ENCODE measurements at regions not wholly inside any gene's neighbourhood (a gene's known extent, or its start where the extent isn't known, plus 50 kb on each side); places are given as distances from the start of the nearest gene placed in this dataset.

GRCh38 chr11:19344661-19345518 lies 104.1 kb upstream of the E2F8 start:
- H3K4me1 Mint-ChIP-seq (ENCODE audit: low read depth), result peaks cover 5% of the 10 kb centered on the region
- no peak overlapping the region for H3K4me3 Mint-ChIP-seq
- no peaks in the 10 kb centered on the region for H3K36me3 Mint-ChIP-seq (ENCODE audit: low read depth)
- H3K9me3 Mint-ChIP-seq, result no peaks in the 10 kb centered on the region
- no peak for DNase-seq
- no peak overlapping the region for H3K27ac Mint-ChIP-seq
- H3K27me3 Mint-ChIP-seq, result peaks cover 92% of the 10 kb centered on the region

GRCh38 chr11:19342036-19342435 lies 101.3 kb upstream of the E2F8 start:
- no peak for DNase-seq
- Mint-ChIP-seq H3K27me3 (peaks cover 90% of the 10 kb centered on the region), H3K4me3 (no peak overlapping the region), H3K36me3 (ENCODE audit: low read depth) (no peaks in the 10 kb centered on the region), H3K4me1 (ENCODE audit: low read depth) (peaks cover 5% of the 10 kb centered on the region), H3K9me3 (no peaks in the 10 kb centered on the region), H3K27ac (no peak overlapping the region)

- Mint-ChIP-seq H3K27me3 (peaks cover 76% of the 10 kb centered on the region), H3K36me3 (ENCODE audit: low read depth) (no peaks in the 10 kb centered on the region)
These were observed 97.6 kb upstream of the E2F8 start for GRCh38 chr11:19338375-19338774.

GRCh38 chr11:19337779-19338178 lies 97.0 kb upstream of the E2F8 start:
- no peaks in the 10 kb centered on the region for H3K9me3 Mint-ChIP-seq
- no peaks in the 10 kb centered on the region for H3K4me1 Mint-ChIP-seq (ENCODE audit: low read depth)
- H3K36me3 Mint-ChIP-seq (ENCODE audit: low read depth), result no peaks in the 10 kb centered on the region
- no peak overlapping the region for H3K4me3 Mint-ChIP-seq
- peaks cover 72% of the 10 kb centered on the region for H3K27me3 Mint-ChIP-seq
- H3K27ac Mint-ChIP-seq, result no peak overlapping the region
- no peak for DNase-seq

More at GRCh38 chr11:19338375-19338774, 97.6 kb upstream of the E2F8 start:
- Mint-ChIP-seq H3K9me3 (no peaks in the 10 kb centered on the region), H3K4me3 (no peak overlapping the region), H3K4me1 (ENCODE audit: low read depth) (no peaks in the 10 kb centered on the region), H3K27ac (no peak overlapping the region)
- DNase-seq, result no peak

GRCh38 chr11:19336331-19336730 lies 95.6 kb upstream of the E2F8 start:
- H3K27me3 Mint-ChIP-seq, result peaks cover 62% of the 10 kb centered on the region
- H3K4me3 Mint-ChIP-seq, result no peak overlapping the region
- no peaks in the 10 kb centered on the region for H3K9me3 Mint-ChIP-seq
- no peak overlapping the region for H3K27ac Mint-ChIP-seq
- no peak for DNase-seq
- no peaks in the 10 kb centered on the region for H3K36me3 Mint-ChIP-seq (ENCODE audit: low read depth)
- no peaks in the 10 kb centered on the region for H3K4me1 Mint-ChIP-seq (ENCODE audit: low read depth)

- DNase-seq, result no peak
- Mint-ChIP-seq H3K27ac (no peak overlapping the region), H3K27me3 (peaks cover 39% of the 10 kb centered on the region), H3K4me3 (no peak overlapping the region), H3K4me1 (ENCODE audit: low read depth) (no peaks in the 10 kb centered on the region), H3K36me3 (ENCODE audit: low read depth) (no peaks in the 10 kb centered on the region), H3K9me3 (no peaks in the 10 kb centered on the region)
These were observed 91.7 kb upstream of the E2F8 start for GRCh38 chr11:19332476-19332875.

GRCh38 chr11:19330416-19330815 lies 89.7 kb upstream of the E2F8 start:
- H3K36me3 Mint-ChIP-seq (ENCODE audit: low read depth), result no peaks in the 10 kb centered on the region
- H3K27me3 Mint-ChIP-seq, result peaks cover 26% of the 10 kb centered on the region
- DNase-seq, result no peak
- H3K27ac Mint-ChIP-seq, result no peak overlapping the region
- no peaks in the 10 kb centered on the region for H3K9me3 Mint-ChIP-seq
- H3K4me1 Mint-ChIP-seq (ENCODE audit: low read depth), result no peaks in the 10 kb centered on the region
- H3K4me3 Mint-ChIP-seq, result no peak overlapping the region

GRCh38 chr11:19329970-19330369 lies 89.2 kb upstream of the E2F8 start:
- no peaks in the 10 kb centered on the region for H3K9me3 Mint-ChIP-seq

GRCh38 chr11:19328586-19329311 lies 88.0 kb upstream of the E2F8 start:
- no peak overlapping the region for H3K27ac Mint-ChIP-seq
- peaks cover 25% of the 10 kb centered on the region for H3K27me3 Mint-ChIP-seq
- DNase-seq, result no peak
- no peaks in the 10 kb centered on the region for H3K4me1 Mint-ChIP-seq (ENCODE audit: low read depth)
- H3K4me3 Mint-ChIP-seq, result no peak overlapping the region
- no peaks in the 10 kb centered on the region for H3K9me3 Mint-ChIP-seq
- H3K36me3 Mint-ChIP-seq (ENCODE audit: low read depth), result no peaks in the 10 kb centered on the region

More at GRCh38 chr11:19329970-19330369, 89.2 kb upstream of the E2F8 start:
- Mint-ChIP-seq H3K4me3 (no peak overlapping the region), H3K27me3 (peaks cover 27% of the 10 kb centered on the region), H3K27ac (no peak overlapping the region), H3K4me1 (ENCODE audit: low read depth) (no peaks in the 10 kb centered on the region), H3K36me3 (ENCODE audit: low read depth) (no peaks in the 10 kb centered on the region)
- DNase-seq, result no peak

GRCh38 chr11:19327280-19327679 lies 86.5 kb upstream of the E2F8 start:
- no peak for DNase-seq
- H3K27me3 Mint-ChIP-seq, result peaks cover 22% of the 10 kb centered on the region
- H3K4me1 Mint-ChIP-seq (ENCODE audit: low read depth), result no peaks in the 10 kb centered on the region
- H3K4me3 Mint-ChIP-seq, result no peak overlapping the region
- H3K36me3 Mint-ChIP-seq (ENCODE audit: low read depth), result no peaks in the 10 kb centered on the region
- no peaks in the 10 kb centered on the region for H3K9me3 Mint-ChIP-seq
- H3K27ac Mint-ChIP-seq, result no peak overlapping the region

GRCh38 chr11:19326499-19326898 lies 85.8 kb upstream of the E2F8 start:
- no peaks in the 10 kb centered on the region for H3K36me3 Mint-ChIP-seq (ENCODE audit: low read depth)
- no peaks in the 10 kb centered on the region for H3K4me1 Mint-ChIP-seq (ENCODE audit: low read depth)
- DNase-seq, result no peak

GRCh38 chr11:19323502-19323901 lies 82.8 kb upstream of the E2F8 start:
- Mint-ChIP-seq H3K27me3 (peaks cover 28% of the 10 kb centered on the region), H3K4me3 (no peak overlapping the region), H3K9me3 (no peaks in the 10 kb centered on the region), H3K4me1 (ENCODE audit: low read depth) (no peaks in the 10 kb centered on the region), H3K36me3 (ENCODE audit: low read depth) (no peaks in the 10 kb centered on the region), H3K27ac (no peak overlapping the region)
- DNase-seq, result no peak

More at GRCh38 chr11:19326499-19326898, 85.8 kb upstream of the E2F8 start:
- Mint-ChIP-seq H3K4me3 (no peak overlapping the region), H3K9me3 (no peaks in the 10 kb centered on the region), H3K27ac (no peak overlapping the region), H3K27me3 (peaks cover 25% of the 10 kb centered on the region)

GRCh38 chr11:19321351-19321750 lies 80.6 kb upstream of the E2F8 start:
- no peak for DNase-seq
- H3K4me1 Mint-ChIP-seq (ENCODE audit: low read depth), result no peaks in the 10 kb centered on the region
- H3K27ac Mint-ChIP-seq, result no peak overlapping the region
- H3K4me3 Mint-ChIP-seq, result no peak overlapping the region
- peaks cover 28% of the 10 kb centered on the region for H3K27me3 Mint-ChIP-seq
- H3K36me3 Mint-ChIP-seq (ENCODE audit: low read depth), result no peaks in the 10 kb centered on the region
- no peaks in the 10 kb centered on the region for H3K9me3 Mint-ChIP-seq

GRCh38 chr11:19320827-19321226 lies 80.1 kb upstream of the E2F8 start:
- H3K36me3 Mint-ChIP-seq (ENCODE audit: low read depth), result no peaks in the 10 kb centered on the region
- no peak overlapping the region for H3K4me3 Mint-ChIP-seq
- H3K27ac Mint-ChIP-seq, result no peak overlapping the region
- no peak for DNase-seq
- no peaks in the 10 kb centered on the region for H3K4me1 Mint-ChIP-seq (ENCODE audit: low read depth)
- no peaks in the 10 kb centered on the region for H3K9me3 Mint-ChIP-seq
- peaks cover 28% of the 10 kb centered on the region for H3K27me3 Mint-ChIP-seq

- Mint-ChIP-seq H3K36me3 (ENCODE audit: low read depth) (no peaks in the 10 kb centered on the region), H3K27ac (no peak overlapping the region), H3K27me3 (peaks cover 22% of the 10 kb centered on the region), H3K4me1 (ENCODE audit: low read depth) (no peaks in the 10 kb centered on the region), H3K9me3 (no peaks in the 10 kb centered on the region), H3K4me3 (no peak overlapping the region)
- no peak for DNase-seq
These were observed 75.7 kb upstream of the E2F8 start for GRCh38 chr11:19316434-19316833.
